Gastroesophageal sphincter (tissue), 3 donors: ENCODE measurements at regions not wholly inside any gene's neighbourhood (a gene's known extent, or its start where the extent isn't known, plus 50 kb on each side); places are given as distances from the start of the nearest gene placed in this dataset.

Experiments
- POLR2A ChIP-seq, 2 donors: fragments of 450-650 bp; IDR thresholded peaks; one replicate each; pipeline ENCODE4 v1.6.1; 2017; ENCODE audit warnings: antibody characterized with exemption in 2 of 2, mild to moderate bottlenecking in 2 of 2, moderate library complexity in 1 of 2
- POLR2AphosphoS5 ChIP-seq: sonication (generic); formaldehyde crosslinking; IDR thresholded peaks from one replicate; pipeline ENCODE4 v1.6.1; 2017; ENCODE audit warnings: antibody characterized with exemption
- TF ChIP-seq, protein P1 (sequence below), 4 experiments: fragments of 200-600 bp in 2 of 4; fragments of 450-650 bp in 2 of 4; sonication (generic) in 1 of 4; IDR thresholded peaks; one replicate each; pipeline ENCODE4 v1.5.1; 2017 to 2019; ENCODE audit warnings: antibody characterized with exemption in 4 of 4, mild to moderate bottlenecking in 2 of 4, moderate library complexity in 2 of 4

DNA sequence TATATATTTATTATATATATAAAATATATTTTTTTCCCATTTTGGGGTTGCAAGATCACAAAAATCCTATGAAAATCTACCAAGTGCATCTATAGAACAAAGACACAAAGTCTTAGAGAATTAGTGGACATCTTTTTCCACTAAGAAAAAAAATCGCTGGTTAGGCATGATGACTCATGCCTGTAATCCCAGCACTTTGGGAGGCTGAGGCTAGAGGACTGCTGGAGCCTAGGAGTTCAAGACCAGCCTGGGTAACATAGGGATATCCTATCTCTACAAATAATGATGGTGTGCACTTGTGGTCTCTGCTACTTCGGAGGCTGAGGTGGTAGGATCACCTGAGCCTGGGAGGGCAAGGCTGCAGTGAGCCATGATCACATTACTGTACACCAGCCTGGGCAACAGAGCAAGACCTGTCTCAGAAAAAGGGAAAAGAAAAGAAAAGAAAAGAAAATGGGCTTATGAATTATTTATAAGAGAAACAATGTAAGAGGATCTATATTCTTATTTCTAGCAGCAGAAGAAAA lies 185.1 kb upstream of the PSMD7 start:
- TF ChIP-seq POLR2A (IDR thresholded peaks at IDR 0.05) (no peak), POLR2AphosphoS5 (no peak)
- TF ChIP-seq, protein P1, sequence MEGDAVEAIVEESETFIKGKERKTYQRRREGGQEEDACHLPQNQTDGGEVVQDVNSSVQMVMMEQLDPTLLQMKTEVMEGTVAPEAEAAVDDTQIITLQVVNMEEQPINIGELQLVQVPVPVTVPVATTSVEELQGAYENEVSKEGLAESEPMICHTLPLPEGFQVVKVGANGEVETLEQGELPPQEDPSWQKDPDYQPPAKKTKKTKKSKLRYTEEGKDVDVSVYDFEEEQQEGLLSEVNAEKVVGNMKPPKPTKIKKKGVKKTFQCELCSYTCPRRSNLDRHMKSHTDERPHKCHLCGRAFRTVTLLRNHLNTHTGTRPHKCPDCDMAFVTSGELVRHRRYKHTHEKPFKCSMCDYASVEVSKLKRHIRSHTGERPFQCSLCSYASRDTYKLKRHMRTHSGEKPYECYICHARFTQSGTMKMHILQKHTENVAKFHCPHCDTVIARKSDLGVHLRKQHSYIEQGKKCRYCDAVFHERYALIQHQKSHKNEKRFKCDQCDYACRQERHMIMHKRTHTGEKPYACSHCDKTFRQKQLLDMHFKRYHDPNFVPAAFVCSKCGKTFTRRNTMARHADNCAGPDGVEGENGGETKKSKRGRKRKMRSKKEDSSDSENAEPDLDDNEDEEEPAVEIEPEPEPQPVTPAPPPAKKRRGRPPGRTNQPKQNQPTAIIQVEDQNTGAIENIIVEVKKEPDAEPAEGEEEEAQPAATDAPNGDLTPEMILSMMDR (IDR thresholded peaks at IDR 0.05): no peak
